Body of pancreas (tissue), 4 donors: ENCODE measurements at regions not wholly inside any gene's neighbourhood (a gene's known extent, or its start where the extent isn't known, plus 50 kb on each side); places are given as distances from the start of the nearest gene placed in this dataset.

Experiments
- ATAC-seq: fragments of 150-250 bp; one replicate; pipeline ENCODE4 v1.9.1; 2016
- DNase-seq, 4 donors: peaks; one replicate each; pipeline ENCODE4 v3.0.0-alpha.2; 2019
- H3K27ac ChIP-seq, 4 donors: fragments of 200-600 bp; sonication (generic); 1 replicate in 3 of 4; 2 replicates in 1 of 4; pipeline versions ENCODE4 v1.5.1 to v1.6.1; 2016 to 2019; ENCODE audit warnings: mild to moderate bottlenecking in 1 of 4, mixed read lengths in 1 of 4, moderate library complexity in 1 of 4
- H3K27me3 ChIP-seq, 2 donors: fragments of 200-600 bp; sonication (generic); one replicate each; pipeline ENCODE4 v1.6.0; 2016; ENCODE audit warnings: mild to moderate bottlenecking in 1 of 2
- H3K36me3 ChIP-seq, 2 donors: fragments of 200-600 bp; sonication (generic); replicated peaks in 1 of 2; 2 replicates each; pipeline ENCODE4 v1.5.1; 2016; ENCODE audit warnings: low read depth in 2 of 2; ENCODE audit not compliant: insufficient read depth in 1 of 2
- H3K4me1 ChIP-seq: fragments of 200-600 bp; sonication (generic); one replicate; pipeline ENCODE4 v1.6.0; 2016
- H3K4me3 ChIP-seq, 2 donors: fragments of 200-600 bp; sonication (generic); 1 replicate in 1 of 2; 2 replicates in 1 of 2; pipeline ENCODE4 v1.5.1; 2016 to 2019
- H3K9me3 ChIP-seq, 3 donors: fragments of 200-600 bp; sonication (generic); 1 replicate in 2 of 3; 2 replicates in 1 of 3; pipeline ENCODE4 v1.5.1; 2016
- POLR2A ChIP-seq, 3 donors: fragments of 450-650 bp; IDR thresholded peaks; one replicate each; pipeline ENCODE4 v1.6.1; 2016; ENCODE audit warnings: antibody characterized with exemption in 3 of 3, mild to moderate bottlenecking in 2 of 3
- WGBS, 2 donors: methylation state at CpG; one replicate each; pipeline ENCODE4 v1.1.5; 2017; 5-methylcytosine and 5-hydroxymethylcytosine counted together
- intact Hi-C: fragments of 100-400 bp; cut with DNase I; formaldehyde crosslinking; loops from one replicate; pipeline ENCODE4 v1.15.1; 2023
- TF ChIP-seq, protein P1 (sequence below), 7 experiments: fragments of 450-650 bp in 4 of 7; fragments of 200-600 bp in 3 of 7; sonication (generic) in 3 of 7; IDR thresholded peaks; one replicate each; pipeline ENCODE4 v1.5.1; 2016 to 2019; ENCODE audit warnings: antibody characterized with exemption in 7 of 7

DNA sequence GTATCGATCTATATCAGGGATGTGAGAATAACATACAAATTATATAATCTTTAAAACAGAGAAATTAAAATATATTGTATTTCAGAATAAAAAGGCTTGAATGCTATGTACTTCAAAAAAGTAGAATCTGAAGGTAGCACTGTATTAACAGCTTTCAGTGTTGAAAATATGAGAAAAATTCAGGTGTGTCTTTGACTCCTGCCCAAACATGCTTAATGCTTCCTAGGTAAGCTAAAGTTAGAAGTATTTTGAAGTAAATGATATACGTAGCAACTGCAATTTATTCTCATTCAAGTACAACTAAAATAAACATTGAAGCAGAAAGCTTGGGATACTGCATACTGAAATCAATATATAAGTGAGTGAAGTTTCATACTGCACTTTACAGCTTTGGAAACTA lies 1082.0 kb upstream of the ACVR2A start:
- no peaks in the 10 kb centered on the region for H3K4me1 ChIP-seq
- ATAC-seq (no peak), DNase-seq (no peak)
- H3K36me3 ChIP-seq: no peaks in the 10 kb centered on the region
- intact Hi-C loops: no loop called here
- H3K27me3 ChIP-seq: no peaks in the 10 kb centered on the region
- H3K27ac ChIP-seq: no peak overlapping the region
- H3K4me3 ChIP-seq: no peak overlapping the region
- no peaks in the 10 kb centered on the region for H3K9me3 ChIP-seq
- TF ChIP-seq POLR2A (IDR thresholded peaks at IDR 0.05): no peak
- TF ChIP-seq, protein P1, sequence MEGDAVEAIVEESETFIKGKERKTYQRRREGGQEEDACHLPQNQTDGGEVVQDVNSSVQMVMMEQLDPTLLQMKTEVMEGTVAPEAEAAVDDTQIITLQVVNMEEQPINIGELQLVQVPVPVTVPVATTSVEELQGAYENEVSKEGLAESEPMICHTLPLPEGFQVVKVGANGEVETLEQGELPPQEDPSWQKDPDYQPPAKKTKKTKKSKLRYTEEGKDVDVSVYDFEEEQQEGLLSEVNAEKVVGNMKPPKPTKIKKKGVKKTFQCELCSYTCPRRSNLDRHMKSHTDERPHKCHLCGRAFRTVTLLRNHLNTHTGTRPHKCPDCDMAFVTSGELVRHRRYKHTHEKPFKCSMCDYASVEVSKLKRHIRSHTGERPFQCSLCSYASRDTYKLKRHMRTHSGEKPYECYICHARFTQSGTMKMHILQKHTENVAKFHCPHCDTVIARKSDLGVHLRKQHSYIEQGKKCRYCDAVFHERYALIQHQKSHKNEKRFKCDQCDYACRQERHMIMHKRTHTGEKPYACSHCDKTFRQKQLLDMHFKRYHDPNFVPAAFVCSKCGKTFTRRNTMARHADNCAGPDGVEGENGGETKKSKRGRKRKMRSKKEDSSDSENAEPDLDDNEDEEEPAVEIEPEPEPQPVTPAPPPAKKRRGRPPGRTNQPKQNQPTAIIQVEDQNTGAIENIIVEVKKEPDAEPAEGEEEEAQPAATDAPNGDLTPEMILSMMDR (IDR thresholded peaks at IDR 0.05): no peak
- WGBS, 2 donors: 49 to 53% methylated on average over 2 of the region's 2 CpGs

DNA sequence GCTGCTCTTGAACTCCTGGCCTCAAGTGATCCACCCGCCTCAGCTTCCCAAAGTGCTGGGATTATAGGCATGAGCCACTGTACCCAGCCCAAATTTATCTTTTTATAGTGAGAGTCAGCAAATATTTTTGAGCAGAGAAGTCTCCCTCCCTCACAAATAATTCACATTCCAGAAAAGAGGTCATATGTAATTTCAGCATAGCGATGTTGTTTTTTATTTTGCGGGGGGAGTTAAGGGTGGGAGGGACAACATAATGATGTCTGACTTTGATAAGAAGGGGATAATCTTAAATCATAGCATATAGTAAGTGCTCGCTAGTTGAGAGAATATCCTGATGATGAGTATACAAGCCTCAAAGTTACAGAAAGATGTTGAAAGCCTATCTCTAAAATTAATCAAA lies 1090.2 kb upstream of the ACVR2A start:
- 74 to 89% methylated on average over 4 of the region's 4 CpGs for WGBS, 2 donors
- intact Hi-C loops: no loop called here
- H3K9me3 ChIP-seq: no peaks in the 10 kb centered on the region
- DNase-seq: no peak
- no peak for ATAC-seq
- H3K27ac ChIP-seq: no peak overlapping the region
- TF ChIP-seq POLR2A (IDR thresholded peaks at IDR 0.05): no peak
- TF ChIP-seq, protein P1 (IDR thresholded peaks at IDR 0.05): no peak
- no peaks in the 10 kb centered on the region for H3K36me3 ChIP-seq
- no peaks in the 10 kb centered on the region for H3K27me3 ChIP-seq
- no peaks in the 10 kb centered on the region for H3K4me1 ChIP-seq
- H3K4me3 ChIP-seq: no peak overlapping the region

DNA sequence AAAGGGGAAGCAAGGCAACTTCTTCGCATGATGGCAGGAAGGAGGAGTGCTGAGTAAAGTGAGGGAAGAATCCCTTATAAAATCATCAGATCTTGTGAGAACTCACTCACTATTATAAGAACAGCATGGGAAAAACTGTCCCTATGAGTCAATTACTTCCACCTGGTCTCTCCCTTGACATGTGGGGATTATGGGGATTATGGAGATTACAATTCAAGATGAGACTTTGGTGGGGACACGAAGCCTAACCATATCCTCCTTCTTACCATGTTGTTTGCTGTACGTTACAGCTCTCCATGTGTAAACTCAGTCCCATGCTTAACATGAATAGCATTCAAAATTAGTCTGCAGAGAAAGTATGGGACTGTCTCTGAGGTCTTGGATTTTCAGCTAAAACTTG lies 1096.8 kb upstream of the ACVR2A start:
- intact Hi-C loops: no loop called here
- no peaks in the 10 kb centered on the region for H3K36me3 ChIP-seq
- no peak overlapping the region for H3K4me3 ChIP-seq
- no peak overlapping the region for H3K27ac ChIP-seq
- DNase-seq: no peak
- no peaks in the 10 kb centered on the region for H3K9me3 ChIP-seq
- H3K27me3 ChIP-seq: no peaks in the 10 kb centered on the region
- TF ChIP-seq, protein P1 (IDR thresholded peaks at IDR 0.05): no peak
- ATAC-seq: no peak
- WGBS, 2 donors: 55 to 67% methylated on average over 3 of the region's 3 CpGs
- H3K4me1 ChIP-seq: no peaks in the 10 kb centered on the region

DNA sequence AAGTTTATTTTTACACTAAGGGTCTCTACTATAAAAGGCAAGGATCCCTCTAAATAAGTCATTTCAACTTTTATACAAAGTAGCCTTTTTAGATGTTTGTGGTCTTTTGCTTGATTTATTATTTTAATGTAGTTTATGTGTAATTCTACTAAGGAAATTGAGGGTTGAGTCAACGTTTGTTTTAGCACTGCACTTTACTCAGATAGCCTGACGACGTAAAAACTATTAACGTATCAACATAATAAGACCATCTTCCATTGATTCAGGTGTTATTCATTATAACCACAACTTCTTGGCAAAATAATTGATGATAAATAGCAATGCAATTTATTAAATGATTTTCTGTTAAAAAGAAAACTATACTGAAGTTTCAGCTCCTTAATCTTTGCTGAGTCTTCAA lies 1103.6 kb upstream of the ACVR2A start:
- WGBS, 2 donors: 35 to 41% methylated on average over 4 of the region's 4 CpGs
- intact Hi-C loops: no loop called here
- ATAC-seq: no peak
- no peak overlapping the region for H3K27ac ChIP-seq
- no peaks in the 10 kb centered on the region for H3K4me1 ChIP-seq
- DNase-seq: no peak
- no peaks in the 10 kb centered on the region for H3K9me3 ChIP-seq
- no peaks in the 10 kb centered on the region for H3K36me3 ChIP-seq
- H3K27me3 ChIP-seq: no peaks in the 10 kb centered on the region
- H3K4me3 ChIP-seq: no peak overlapping the region
- no peak for TF ChIP-seq POLR2A (IDR thresholded peaks at IDR 0.05)
- TF ChIP-seq, protein P1 (IDR thresholded peaks at IDR 0.05): no peak

DNA sequence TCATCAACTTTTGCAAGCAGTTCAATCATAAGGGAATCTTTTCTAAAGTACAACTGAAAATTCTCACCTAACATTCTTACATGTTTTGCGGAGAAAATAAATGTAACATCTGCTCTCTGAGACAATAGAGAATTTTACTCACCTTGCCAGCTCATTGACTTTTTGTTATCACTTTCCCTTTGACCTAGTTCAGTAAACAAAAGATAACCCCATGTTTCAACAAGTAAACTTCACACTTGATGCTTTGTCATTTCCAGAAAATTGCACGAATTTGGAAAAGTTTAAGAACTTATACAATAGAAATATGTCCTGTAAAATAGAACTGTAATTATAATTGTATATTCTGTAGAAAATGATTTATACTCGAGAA lies 1110.0 kb upstream of the ACVR2A start:
- H3K4me3 ChIP-seq: no peak overlapping the region
- no peaks in the 10 kb centered on the region for H3K27me3 ChIP-seq
- peaks cover 6% of the 10 kb centered on the region for H3K4me1 ChIP-seq
- WGBS, 2 donors: 26 to 27% methylated on average over 3 of the region's 3 CpGs
- ATAC-seq (no peak), DNase-seq (no peak)
- no peak overlapping the region for H3K27ac ChIP-seq
- no peak for TF ChIP-seq POLR2A (IDR thresholded peaks at IDR 0.05)
- TF ChIP-seq, protein P1 (IDR thresholded peaks at IDR 0.05): no peak
- no peaks in the 10 kb centered on the region for H3K9me3 ChIP-seq
- H3K36me3 ChIP-seq: no peaks in the 10 kb centered on the region
- intact Hi-C loops: no loop called here
